Colonic mucosa (tissue), 4 donors: ENCODE measurements at regions not wholly inside any gene's neighbourhood (a gene's known extent, or its start where the extent isn't known, plus 50 kb on each side); places are given as distances from the start of the nearest gene placed in this dataset.
A peak's percentile ranks its signal among the peaks of the same experiment; 100 is the strongest.

Source experiments
- DNase-seq: peaks from one replicate; pipeline ENCODE4 v3.0.0-alpha.2; 2020
- H3K27ac ChIP-seq: fragments of 200-600 bp; one replicate; pipeline ENCODE4 v1.8.0; 2021
- H3K27me3 ChIP-seq: fragments of 200-600 bp; one replicate; pipeline ENCODE4 v1.8.0; 2021
- H3K36me3 ChIP-seq: fragments of 200-600 bp; one replicate; pipeline ENCODE4 v1.8.0; 2021
- H3K4me1 ChIP-seq: fragments of 200-600 bp; one replicate; pipeline ENCODE4 v1.8.0; 2021; ENCODE audit warnings: mild to moderate bottlenecking
- H3K4me3 ChIP-seq: fragments of 200-600 bp; one replicate; pipeline ENCODE4 v1.8.0; 2021
- H3K9ac ChIP-seq, 2 donors: one replicate each; pipeline ENCODE4 v1.7.0; 2013; ENCODE audit warnings: control low read depth in 2 of 2, low read depth in 2 of 2, low read length in 2 of 2
- H3K9me3 ChIP-seq: fragments of 200-600 bp; one replicate; pipeline ENCODE4 v1.8.0; 2021
- CTCF ChIP-seq: fragments of 200-600 bp; IDR thresholded peaks from one replicate; pipeline ENCODE4 v1.8.0; 2022; ENCODE audit warnings: antibody characterized with exemption, mild to moderate bottlenecking
- intact Hi-C: fragments of 100-400 bp; cut with DNase I; formaldehyde crosslinking; loops from one replicate; pipeline ENCODE4 v1.14.1; 2022
- donor health status: healthy.
- donor health status: DM: no; HTN: no; CAD: no.
- donor health status: DM: no; HTN: no; CAD: no.

GRCh38 chr2:106628377-106628776 lies 141.2 kb downstream of the CD8B2 start:
- no peak overlapping the region for H3K27ac ChIP-seq
- intact Hi-C loops = no loop called here
- H3K27me3 ChIP-seq = no peaks in the 10 kb centered on the region
- no peak overlapping the region for H3K9ac ChIP-seq
- no peak for DNase-seq
- H3K9me3 ChIP-seq = no peaks in the 10 kb centered on the region
- H3K36me3 ChIP-seq = no peaks in the 10 kb centered on the region
- H3K4me3 ChIP-seq = no peak overlapping the region
- H3K4me1 ChIP-seq = no peaks in the 10 kb centered on the region
- no peak for TF ChIP-seq CTCF

- Histone ChIP-seq H3K4me3 (no peak overlapping the region), H3K4me1 (no peaks in the 10 kb centered on the region), H3K27me3 (no peaks in the 10 kb centered on the region), H3K27ac (no peak overlapping the region), H3K9me3 (no peaks in the 10 kb centered on the region), H3K36me3 (no peaks in the 10 kb centered on the region), H3K9ac (no peak overlapping the region)
- no peak for DNase-seq
- intact Hi-C loops = loop anchor here (10.0 kb wide), 1 partner anchor 1555 kb away; no protein-coding TSS in a partner anchor
- TF ChIP-seq CTCF = no peak
Measured at GRCh38 chr2:106629981-106630380, 142.8 kb downstream of the CD8B2 start.

GRCh38 chr2:106631281-106631680 lies 144.1 kb downstream of the CD8B2 start:
- no peak for DNase-seq
- H3K4me3 ChIP-seq = no peak overlapping the region
- intact Hi-C loops = loop anchor here (10.0 kb wide), 1 partner anchor 1554 kb away; no protein-coding TSS in a partner anchor

GRCh38 chr2:106638043-106638442 lies 150.9 kb downstream of the CD8B2 start:
- DNase-seq = no peak
- H3K36me3 ChIP-seq = no peaks in the 10 kb centered on the region
- H3K4me1 ChIP-seq = no peaks in the 10 kb centered on the region
- peak; percentile 24 for TF ChIP-seq CTCF
- no peak overlapping the region for H3K9ac ChIP-seq
- no peaks in the 10 kb centered on the region for H3K9me3 ChIP-seq
- H3K4me3 ChIP-seq = no peak overlapping the region
- H3K27me3 ChIP-seq = no peaks in the 10 kb centered on the region
- intact Hi-C loops = loop anchor here (10.0 kb wide), 1 partner anchor 1547 kb away; no protein-coding TSS in a partner anchor
- H3K27ac ChIP-seq = no peak overlapping the region

More at GRCh38 chr2:106631281-106631680, 144.1 kb downstream of the CD8B2 start:
- Histone ChIP-seq H3K9me3 (no peaks in the 10 kb centered on the region), H3K4me1 (no peaks in the 10 kb centered on the region), H3K27ac (no peak overlapping the region), H3K27me3 (no peaks in the 10 kb centered on the region), H3K36me3 (no peaks in the 10 kb centered on the region), H3K9ac (no peak overlapping the region)
- no peak for TF ChIP-seq CTCF

- DNase-seq = no peak
- no peaks in the 10 kb centered on the region for H3K27me3 ChIP-seq
- H3K9ac ChIP-seq = no peak overlapping the region
- no peak overlapping the region for H3K27ac ChIP-seq
- intact Hi-C loops = loop anchor here (10.0 kb wide), 1 partner anchor 1546 kb away; no protein-coding TSS in a partner anchor
- H3K4me3 ChIP-seq = no peak overlapping the region
- no peaks in the 10 kb centered on the region for H3K9me3 ChIP-seq
- no peak for TF ChIP-seq CTCF
- H3K36me3 ChIP-seq = no peaks in the 10 kb centered on the region
- no peaks in the 10 kb centered on the region for H3K4me1 ChIP-seq
Measured at GRCh38 chr2:106638580-106638979, 151.4 kb downstream of the CD8B2 start.
